Endodermal cell (in vitro differentiated cells): ENCODE measurements at regions not wholly inside any gene's neighbourhood (a gene's known extent, or its start where the extent isn't known, plus 50 kb on each side); places are given as distances from the start of the nearest gene placed in this dataset.

Experiments
- DNase-seq: peaks from one replicate; pipeline ENCODE4 v3.0.0-alpha.2; 2017
- H3K27ac ChIP-seq: 2 replicates; pipeline ENCODE4 v1.5.1; 2013; ENCODE audit warnings: mild to moderate bottlenecking, low read depth, low read length, moderate library complexity
- H3K27me3 ChIP-seq: 2 replicates; pipeline ENCODE4 v1.6.1; 2013; ENCODE audit warnings: mild to moderate bottlenecking, low read length, moderate library complexity; ENCODE audit not compliant: insufficient read depth, control insufficient read depth, poor library complexity, severe bottlenecking
- H3K36me3 ChIP-seq: 2 replicates; pipeline ENCODE4 v1.7.0; 2013; ENCODE audit warnings: mild to moderate bottlenecking, low read length, moderate library complexity; ENCODE audit not compliant: control insufficient read depth, insufficient read depth
- H3K4me1 ChIP-seq: one replicate; pipeline ENCODE4 v1.7.0; 2013; ENCODE audit warnings: low read length; ENCODE audit not compliant: control insufficient read depth, insufficient read depth
- H3K4me3 ChIP-seq: 2 replicates; pipeline ENCODE4 v1.5.1; 2013; ENCODE audit warnings: mild to moderate bottlenecking, low read length, moderate library complexity
- H3K9ac ChIP-seq: 2 replicates; pipeline ENCODE4 v1.6.1; 2013; ENCODE audit warnings: mild to moderate bottlenecking, low read length, moderate library complexity; ENCODE audit not compliant: poor library complexity, severe bottlenecking; ENCODE audit errors: extremely low read depth
- H3K9me3 ChIP-seq: 2 replicates; pipeline ENCODE4 v1.6.1; 2013; ENCODE audit warnings: mild to moderate bottlenecking, low read length, moderate library complexity; ENCODE audit not compliant: control insufficient read depth
- H3K27ac Mint-ChIP-seq: 2 replicates; pipeline ENCODE4 v1.8.0; 2020; ENCODE audit warnings: mixed read lengths
- H3K27me3 Mint-ChIP-seq: 2 replicates; pipeline ENCODE4 v1.8.0; 2021; ENCODE audit warnings: mild to moderate bottlenecking, mixed read lengths; ENCODE audit not compliant: insufficient read depth
- H3K36me3 Mint-ChIP-seq: 2 replicates; pipeline ENCODE4 v1.8.0; 2020; ENCODE audit warnings: low read depth, mixed read lengths
- H3K4me1 Mint-ChIP-seq: 2 replicates; pipeline ENCODE4 v1.8.0; 2020; ENCODE audit warnings: mixed read lengths
- H3K4me3 Mint-ChIP-seq: 2 replicates; pipeline ENCODE4 v1.8.0; 2020; ENCODE audit warnings: mild to moderate bottlenecking, moderate library complexity, mixed read lengths
- H3K9me3 Mint-ChIP-seq: 2 replicates; pipeline ENCODE4 v1.8.0; 2020; ENCODE audit warnings: mild to moderate bottlenecking, mixed read lengths
- WGBS, 2 experiments: methylation state at CpG; one replicate each; pipeline versions ENCODE4 v1.1.5 to v1.1.7; 2013; ENCODE audit warnings: missing lambda C conversion rate in 2 of 2, mixed read lengths in 1 of 2; ENCODE audit not compliant: insufficient coverage in 1 of 2, insufficient read length in 1 of 2; 5-methylcytosine and 5-hydroxymethylcytosine counted together
- TF ChIP-seq, protein P1 (sequence below): fragments of 200-600 bp; sonication (generic); conservative IDR thresholded peaks from 2 replicates; pipeline ENCODE4 v1.5.0; 2021; ENCODE audit warnings: antibody characterized with exemption, mild to moderate bottlenecking

DNA sequence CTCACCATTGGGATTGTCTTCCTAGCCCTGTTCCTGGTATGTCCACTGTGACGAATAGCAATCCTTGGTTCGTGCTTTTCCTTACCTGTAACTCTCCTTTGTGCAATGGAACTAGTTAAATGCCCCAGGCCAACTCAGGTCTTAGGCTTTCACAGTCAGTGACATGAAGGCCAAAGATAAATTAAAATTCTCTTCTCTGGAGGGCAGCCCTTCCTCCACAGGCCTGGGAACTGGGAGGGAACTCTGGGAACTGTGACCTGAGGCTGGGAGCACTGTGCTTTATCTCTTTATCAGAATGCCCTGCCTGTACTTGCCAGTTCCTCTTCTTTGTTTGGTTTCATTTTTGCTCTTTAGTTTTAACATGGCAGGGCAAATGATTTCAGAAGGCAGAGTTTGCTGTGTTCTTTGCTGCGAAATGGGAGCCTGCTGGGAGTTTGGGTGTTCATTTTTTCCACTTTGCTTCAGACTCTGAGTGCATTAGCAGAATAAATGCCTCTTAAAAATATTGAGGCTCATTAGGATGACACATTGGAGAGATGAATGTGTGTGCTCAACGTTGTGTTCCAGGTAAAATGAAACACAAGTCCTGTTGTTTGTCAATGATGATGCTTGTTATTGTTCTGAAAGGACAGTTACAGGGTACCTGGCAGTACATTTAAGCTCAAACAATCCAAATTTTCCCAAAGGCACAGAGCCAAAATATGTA lies 118.1 kb downstream of the NUDT12 start:
- H3K36me3 ChIP-seq, result no peaks in the 10 kb centered on the region
- H3K9me3 ChIP-seq, result peaks cover 14% of the 10 kb centered on the region
- peaks cover 15% of the 10 kb centered on the region for H3K4me1 Mint-ChIP-seq
- H3K36me3 Mint-ChIP-seq, result no peaks in the 10 kb centered on the region
- no peak for DNase-seq
- TF ChIP-seq, protein P1, sequence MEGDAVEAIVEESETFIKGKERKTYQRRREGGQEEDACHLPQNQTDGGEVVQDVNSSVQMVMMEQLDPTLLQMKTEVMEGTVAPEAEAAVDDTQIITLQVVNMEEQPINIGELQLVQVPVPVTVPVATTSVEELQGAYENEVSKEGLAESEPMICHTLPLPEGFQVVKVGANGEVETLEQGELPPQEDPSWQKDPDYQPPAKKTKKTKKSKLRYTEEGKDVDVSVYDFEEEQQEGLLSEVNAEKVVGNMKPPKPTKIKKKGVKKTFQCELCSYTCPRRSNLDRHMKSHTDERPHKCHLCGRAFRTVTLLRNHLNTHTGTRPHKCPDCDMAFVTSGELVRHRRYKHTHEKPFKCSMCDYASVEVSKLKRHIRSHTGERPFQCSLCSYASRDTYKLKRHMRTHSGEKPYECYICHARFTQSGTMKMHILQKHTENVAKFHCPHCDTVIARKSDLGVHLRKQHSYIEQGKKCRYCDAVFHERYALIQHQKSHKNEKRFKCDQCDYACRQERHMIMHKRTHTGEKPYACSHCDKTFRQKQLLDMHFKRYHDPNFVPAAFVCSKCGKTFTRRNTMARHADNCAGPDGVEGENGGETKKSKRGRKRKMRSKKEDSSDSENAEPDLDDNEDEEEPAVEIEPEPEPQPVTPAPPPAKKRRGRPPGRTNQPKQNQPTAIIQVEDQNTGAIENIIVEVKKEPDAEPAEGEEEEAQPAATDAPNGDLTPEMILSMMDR, result no peak
- H3K4me3 ChIP-seq, result no peak overlapping the region
- H3K9me3 Mint-ChIP-seq, result peaks cover 12% of the 10 kb centered on the region
- H3K4me1 ChIP-seq, result peaks cover 10% of the 10 kb centered on the region
- no peaks in the 10 kb centered on the region for H3K27me3 ChIP-seq
- no peak overlapping the region for H3K4me3 Mint-ChIP-seq
- no peak overlapping the region for H3K27ac ChIP-seq
- H3K9ac ChIP-seq, result no peak overlapping the region
- H3K27ac Mint-ChIP-seq, result no peak overlapping the region
- 82 to 87% methylated on average over 4 of the region's 4 CpGs for WGBS, 2 experiments
- H3K27me3 Mint-ChIP-seq, result no peaks in the 10 kb centered on the region

- Histone ChIP-seq H3K27ac (no peak overlapping the region), H3K4me3 (no peak overlapping the region), H3K9ac (no peak overlapping the region), H3K36me3 (no peaks in the 10 kb centered on the region), H3K4me1 (peaks cover 10% of the 10 kb centered on the region), H3K9me3 (peaks cover 30% of the 10 kb centered on the region), H3K27me3 (no peaks in the 10 kb centered on the region)
- Mint-ChIP-seq H3K4me1 (peaks cover 21% of the 10 kb centered on the region), H3K27ac (no peak overlapping the region), H3K27me3 (peaks cover 3% of the 10 kb centered on the region), H3K9me3 (peaks cover 18% of the 10 kb centered on the region), H3K36me3 (no peaks in the 10 kb centered on the region), H3K4me3 (no peak overlapping the region)
- no peak for DNase-seq
- 96 to 97% methylated on average over 4 to 5 of the region's 5 CpGs for WGBS, 2 experiments
- TF ChIP-seq, protein P1, result no peak
Measured at GRCh38 chr5:103442750-103443149, 119.8 kb downstream of the NUDT12 start.

DNA sequence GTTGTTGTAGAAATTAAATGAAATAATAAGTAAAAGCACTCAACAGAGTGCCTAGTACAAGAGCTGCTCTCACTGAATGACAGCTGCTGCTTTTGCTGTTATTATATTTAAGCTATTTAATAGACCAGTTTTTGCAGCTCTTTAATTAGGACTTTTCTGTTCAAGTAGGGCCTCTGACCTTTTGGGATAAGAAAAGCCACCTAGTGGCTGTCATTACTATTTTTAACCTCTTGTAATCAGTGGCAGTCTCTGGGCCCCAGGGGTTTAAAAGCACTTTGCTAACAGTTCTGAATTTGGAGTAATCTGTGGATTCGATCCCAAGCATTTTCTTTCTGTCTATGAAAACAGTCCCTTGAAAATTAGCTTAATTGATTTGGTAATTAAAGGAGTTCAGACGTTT lies 121.1 kb downstream of the NUDT12 start:
- Histone ChIP-seq H3K36me3 (no peaks in the 10 kb centered on the region), H3K9ac (no peak overlapping the region), H3K4me1 (peaks cover 10% of the 10 kb centered on the region), H3K27me3 (no peaks in the 10 kb centered on the region), H3K27ac (no peak overlapping the region), H3K9me3 (peaks cover 35% of the 10 kb centered on the region), H3K4me3 (no peak overlapping the region)
- H3K4me1 Mint-ChIP-seq, result peaks cover 29% of the 10 kb centered on the region
- peaks cover 3% of the 10 kb centered on the region for H3K27me3 Mint-ChIP-seq
- no peak overlapping the region for H3K4me3 Mint-ChIP-seq
- H3K27ac Mint-ChIP-seq, result no peak overlapping the region
- WGBS, 2 experiments, result 40 to 43% methylated on average over 2 of the region's 2 CpGs
- H3K9me3 Mint-ChIP-seq, result peaks cover 22% of the 10 kb centered on the region
- DNase-seq, result no peak
- TF ChIP-seq, protein P1, result peak; percentile 84
- H3K36me3 Mint-ChIP-seq, result no peaks in the 10 kb centered on the region
